WERI-Rb-1 (cell line): ENCODE measurements at regions not wholly inside any gene's neighbourhood (a gene's known extent, or its start where the extent isn't known, plus 50 kb on each side); places are given as distances from the start of the nearest gene placed in this dataset.

ENCODE experiments used
- DNase-seq: peaks from one replicate; pipeline ENCODE4 v3.0.0-alpha.2; 2020
- H3K27ac ChIP-seq: fragments of 250-450 bp; sonication (Bioruptor Pico); 2 replicates; pipeline ENCODE4 v1.5.1; 2020; ENCODE audit warnings: mild to moderate bottlenecking, moderate library complexity
- H3K27me3 ChIP-seq: fragments of 250-450 bp; sonication (Bioruptor Pico); 2 replicates; pipeline ENCODE4 v1.5.1; 2021; ENCODE audit warnings: mild to moderate bottlenecking, low read depth, moderate library complexity; ENCODE audit not compliant: insufficient read depth, severe bottlenecking
- H3K36me3 ChIP-seq: fragments of 250-450 bp; sonication (Bioruptor Pico); 2 replicates; pipeline ENCODE4 v1.5.1; 2020; ENCODE audit warnings: mild to moderate bottlenecking, moderate library complexity
- H3K4me3 ChIP-seq: 2 replicates; pipeline ENCODE4 v1.5.1; 2011; ENCODE audit warnings: low read depth, mild to moderate bottlenecking, control low read depth, low read length
- H3K9me3 ChIP-seq: fragments of 250-450 bp; sonication (Bioruptor Pico); 2 replicates; pipeline ENCODE4 v1.5.1; 2021; ENCODE audit warnings: mild to moderate bottlenecking, moderate library complexity; ENCODE audit not compliant: severe bottlenecking
- CTCF ChIP-seq: IDR thresholded peaks from 2 replicates; pipeline ENCODE4 v1.5.1; 2011; ENCODE audit warnings: low read depth, mild to moderate bottlenecking, control low read depth, inconsistent platforms, low read length

GRCh38 chr5:89575319-89575718 is 692.3 kb upstream of the MEF2C start:
- H3K27me3 ChIP-seq, result no peaks in the 10 kb centered on the region

GRCh38 chr5:89573345-89573744 is 690.4 kb upstream of the MEF2C start:
- no peak overlapping the region for H3K4me3 ChIP-seq
- H3K27ac ChIP-seq, result no peak overlapping the region
- no peaks in the 10 kb centered on the region for H3K27me3 ChIP-seq
- no peaks in the 10 kb centered on the region for H3K36me3 ChIP-seq
- DNase-seq, result no peak
- no peak for TF ChIP-seq CTCF
- no peaks in the 10 kb centered on the region for H3K9me3 ChIP-seq

More at GRCh38 chr5:89575319-89575718, 692.3 kb upstream of the MEF2C start:
- TF ChIP-seq CTCF, result no peak
- DNase-seq, result no peak
- H3K9me3 ChIP-seq, result no peaks in the 10 kb centered on the region
- no peak overlapping the region for H3K4me3 ChIP-seq
- no peak overlapping the region for H3K27ac ChIP-seq
- no peaks in the 10 kb centered on the region for H3K36me3 ChIP-seq

- no peak for TF ChIP-seq CTCF
- H3K9me3 ChIP-seq, result no peaks in the 10 kb centered on the region
- H3K27ac ChIP-seq, result no peak overlapping the region
- DNase-seq, result no peak
- no peak overlapping the region for H3K4me3 ChIP-seq
- no peaks in the 10 kb centered on the region for H3K27me3 ChIP-seq
- no peaks in the 10 kb centered on the region for H3K36me3 ChIP-seq
These were observed 689.7 kb upstream of the MEF2C start for GRCh38 chr5:89572696-89573095.

- no peak overlapping the region for H3K4me3 ChIP-seq
- no peak for DNase-seq
- no peaks in the 10 kb centered on the region for H3K9me3 ChIP-seq
- TF ChIP-seq CTCF, result no peak
- no peak overlapping the region for H3K27ac ChIP-seq
- H3K36me3 ChIP-seq, result no peaks in the 10 kb centered on the region
- no peaks in the 10 kb centered on the region for H3K27me3 ChIP-seq
These were observed 687.6 kb upstream of the MEF2C start for GRCh38 chr5:89570557-89570956.

GRCh38 chr5:89566340-89566739 is 683.4 kb upstream of the MEF2C start:
- Histone ChIP-seq H3K27ac (no peak overlapping the region), H3K36me3 (no peaks in the 10 kb centered on the region), H3K27me3 (no peaks in the 10 kb centered on the region), H3K4me3 (no peak overlapping the region), H3K9me3 (no peaks in the 10 kb centered on the region)
- TF ChIP-seq CTCF, result no peak
- no peak for DNase-seq

GRCh38 chr5:89560696-89561095 is 677.7 kb upstream of the MEF2C start:
- Histone ChIP-seq H3K27me3 (no peaks in the 10 kb centered on the region), H3K9me3 (no peaks in the 10 kb centered on the region), H3K36me3 (no peaks in the 10 kb centered on the region), H3K27ac (no peak overlapping the region), H3K4me3 (no peak overlapping the region)
- no peak for TF ChIP-seq CTCF
- DNase-seq, result no peak
